ENCODE measurements at regions not wholly inside any gene's neighbourhood (a gene's known extent, or its start where the extent isn't known, plus 50 kb on each side); places are given as distances from the start of the nearest gene placed in this dataset.

DNA sequence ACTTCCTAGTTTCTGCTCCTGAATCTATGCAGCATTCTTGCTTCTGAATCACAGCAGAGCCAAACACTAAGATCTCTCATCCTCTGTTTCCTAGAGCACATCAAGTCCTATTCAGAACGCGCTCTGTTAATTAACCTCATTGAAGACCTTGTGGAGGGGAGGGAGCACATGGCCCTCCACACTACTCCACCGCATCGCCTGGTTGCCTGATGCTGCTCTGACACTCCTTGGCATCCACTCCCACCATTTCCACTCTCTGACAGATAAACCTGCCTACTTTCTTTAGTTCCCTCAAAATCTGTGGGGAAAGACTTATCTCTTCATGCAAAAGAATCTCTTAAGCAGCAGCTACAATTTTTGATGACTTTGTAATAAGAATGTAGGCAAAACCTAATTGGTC lies 802.3 kb upstream of the GYPC start:
- no peak for DNase-seq
- Histone ChIP-seq H3K4me1 (no peaks in the 10 kb centered on the region), H3K4me3 (no peak overlapping the region), H3K9me3 (no peaks in the 10 kb centered on the region), H3K27me3 (no peaks in the 10 kb centered on the region), H3K36me3 (ENCODE audit: low read depth, missing control alignments) (no peaks in the 10 kb centered on the region), H3K27ac (no peak overlapping the region)
- 22 to 42% methylated on average over 4 of the region's 4 CpGs for WGBS, 2 donors
- no peak for TF ChIP-seq POLR2A (IDR thresholded peaks at IDR 0.05)
- TF ChIP-seq, protein P1, sequence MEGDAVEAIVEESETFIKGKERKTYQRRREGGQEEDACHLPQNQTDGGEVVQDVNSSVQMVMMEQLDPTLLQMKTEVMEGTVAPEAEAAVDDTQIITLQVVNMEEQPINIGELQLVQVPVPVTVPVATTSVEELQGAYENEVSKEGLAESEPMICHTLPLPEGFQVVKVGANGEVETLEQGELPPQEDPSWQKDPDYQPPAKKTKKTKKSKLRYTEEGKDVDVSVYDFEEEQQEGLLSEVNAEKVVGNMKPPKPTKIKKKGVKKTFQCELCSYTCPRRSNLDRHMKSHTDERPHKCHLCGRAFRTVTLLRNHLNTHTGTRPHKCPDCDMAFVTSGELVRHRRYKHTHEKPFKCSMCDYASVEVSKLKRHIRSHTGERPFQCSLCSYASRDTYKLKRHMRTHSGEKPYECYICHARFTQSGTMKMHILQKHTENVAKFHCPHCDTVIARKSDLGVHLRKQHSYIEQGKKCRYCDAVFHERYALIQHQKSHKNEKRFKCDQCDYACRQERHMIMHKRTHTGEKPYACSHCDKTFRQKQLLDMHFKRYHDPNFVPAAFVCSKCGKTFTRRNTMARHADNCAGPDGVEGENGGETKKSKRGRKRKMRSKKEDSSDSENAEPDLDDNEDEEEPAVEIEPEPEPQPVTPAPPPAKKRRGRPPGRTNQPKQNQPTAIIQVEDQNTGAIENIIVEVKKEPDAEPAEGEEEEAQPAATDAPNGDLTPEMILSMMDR (IDR thresholded peaks at IDR 0.05), result no peak
- intact Hi-C loops (cut with DNase I; ENCODE audit: low total_unique reads), result no loop called here

- Histone ChIP-seq H3K4me3 (no peak overlapping the region), H3K27ac (no peak overlapping the region), H3K9me3 (no peaks in the 10 kb centered on the region), H3K36me3 (ENCODE audit: low read depth, missing control alignments) (no peaks in the 10 kb centered on the region), H3K27me3 (no peaks in the 10 kb centered on the region), H3K4me1 (no peaks in the 10 kb centered on the region)
- DNase-seq, result no peak
- WGBS, 2 donors, result 73 to 76% methylated on average over 3 of the region's 3 CpGs
- intact Hi-C loops (cut with DNase I; ENCODE audit: low total_unique reads), result no loop called here
- TF ChIP-seq, protein P1 (IDR thresholded peaks at IDR 0.05), result no peak
- no peak for TF ChIP-seq POLR2A (IDR thresholded peaks at IDR 0.05)
Observed at GRCh38 chr2:125855204-125855603, 800.8 kb upstream of the GYPC start.

DNA sequence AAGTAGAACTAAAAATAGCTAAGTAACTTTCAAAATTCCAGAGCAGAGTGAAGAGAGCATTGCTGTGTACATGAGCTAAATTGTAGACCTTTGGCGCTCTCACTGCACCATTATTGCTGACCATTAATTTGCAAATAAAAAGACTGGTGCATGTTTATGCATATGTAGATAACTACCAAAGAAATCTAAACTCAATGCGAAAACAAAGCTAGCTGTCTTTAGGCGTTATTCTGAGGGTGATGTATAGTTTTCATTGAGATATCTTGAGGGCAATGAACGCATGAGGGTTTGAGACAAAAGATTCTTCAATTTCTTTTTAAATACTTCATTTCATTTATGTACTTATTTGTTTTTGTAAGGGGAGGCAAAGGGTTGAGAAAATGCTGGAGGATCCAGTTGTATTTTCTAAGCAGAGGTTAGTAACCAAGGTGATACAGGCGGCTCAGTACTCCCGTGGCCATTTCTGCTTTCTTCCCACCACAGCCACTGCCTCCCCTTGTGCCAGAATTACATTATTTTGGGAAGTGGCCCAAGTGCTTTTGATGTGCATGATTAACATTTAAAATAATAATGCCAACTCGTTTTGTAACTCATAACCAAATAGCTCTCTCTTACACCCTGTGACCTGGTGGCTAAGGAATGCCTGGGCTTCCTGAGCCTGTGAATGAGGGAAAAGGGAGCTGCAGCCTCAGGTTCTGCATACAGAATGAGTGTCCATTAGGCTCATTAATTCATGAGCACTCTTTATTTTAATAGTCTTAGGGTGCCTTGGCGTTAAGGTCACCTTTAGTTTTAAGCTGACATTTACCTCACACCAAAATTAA lies 797.8 kb upstream of the GYPC start:
- Histone ChIP-seq H3K4me1 (no peaks in the 10 kb centered on the region), H3K27ac (no peak overlapping the region), H3K27me3 (no peaks in the 10 kb centered on the region), H3K36me3 (ENCODE audit: low read depth, missing control alignments) (no peaks in the 10 kb centered on the region), H3K4me3 (no peak overlapping the region), H3K9me3 (no peaks in the 10 kb centered on the region)
- no peak for TF ChIP-seq POLR2A (IDR thresholded peaks at IDR 0.05)
- TF ChIP-seq, protein P1 (IDR thresholded peaks at IDR 0.05), result no peak
- whole genome bisulfite sequencing, 2 donors, result 78 to 83% methylated on average over 8 of the region's 8 CpGs
- intact Hi-C loops (cut with DNase I; ENCODE audit: low total_unique reads), result no loop called here
- DNase-seq, result no peak

- H3K4me3 ChIP-seq, result no peak overlapping the region
- no peaks in the 10 kb centered on the region for H3K36me3 ChIP-seq (ENCODE audit: low read depth, missing control alignments)
- TF ChIP-seq POLR2A (IDR thresholded peaks at IDR 0.05), result no peak
- TF ChIP-seq, protein P1 (IDR thresholded peaks at IDR 0.05), result no peak
- H3K9me3 ChIP-seq, result no peaks in the 10 kb centered on the region
- no peak for DNase-seq
- H3K27me3 ChIP-seq, result no peaks in the 10 kb centered on the region
- WGBS, 2 donors, result 84 to 86% methylated on average over 1 of the region's 1 CpG
- no peaks in the 10 kb centered on the region for H3K4me1 ChIP-seq
- no peak overlapping the region for H3K27ac ChIP-seq
- intact Hi-C loops (cut with DNase I; ENCODE audit: low total_unique reads), result no loop called here
Observed at GRCh38 chr2:125861461-125861860, 794.5 kb upstream of the GYPC start.

DNA sequence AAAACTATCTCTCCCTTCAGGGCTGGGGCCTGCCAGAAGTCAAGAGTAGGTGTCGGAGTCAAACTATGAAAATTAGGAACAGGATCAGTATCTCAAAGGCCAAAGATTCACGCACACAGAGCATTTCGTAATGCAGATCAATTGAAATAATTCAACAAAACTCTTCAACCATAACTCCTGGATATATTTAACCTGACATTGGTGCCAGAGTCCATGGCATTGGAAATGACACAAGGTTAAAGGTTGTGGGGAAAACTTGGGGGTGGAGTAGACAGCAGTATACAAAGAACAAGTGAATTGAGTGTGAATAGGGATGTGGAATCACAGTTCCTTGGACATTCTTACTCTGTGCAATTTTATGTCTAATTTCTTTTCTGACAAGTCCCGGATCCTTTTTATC lies 788.0 kb upstream of the GYPC start:
- no peaks in the 10 kb centered on the region for H3K9me3 ChIP-seq
- H3K27me3 ChIP-seq, result no peaks in the 10 kb centered on the region
- DNase-seq, result no peak
- WGBS, 2 donors, result 91 to 96% methylated on average over 4 of the region's 4 CpGs
- no peak for TF ChIP-seq POLR2A (IDR thresholded peaks at IDR 0.05)
- TF ChIP-seq, protein P1 (IDR thresholded peaks at IDR 0.05), result no peak
- H3K4me3 ChIP-seq, result no peak overlapping the region
- intact Hi-C loops (cut with DNase I; ENCODE audit: low total_unique reads), result no loop called here
- no peak overlapping the region for H3K27ac ChIP-seq
- H3K4me1 ChIP-seq, result no peaks in the 10 kb centered on the region
- H3K36me3 ChIP-seq (ENCODE audit: low read depth, missing control alignments), result no peaks in the 10 kb centered on the region
